NCI-H2227 (cell line): ENCODE measurements at regions not wholly inside any gene's neighbourhood (a gene's known extent, or its start where the extent isn't known, plus 50 kb on each side); places are given as distances from the start of the nearest gene placed in this dataset.

Experiments
- DNase-seq: peaks from one replicate; lab custom pipeline; 2025; ENCODE audit not compliant: unreplicated experiment; lab: John Stamatoyannopoulos, UW

DNA sequence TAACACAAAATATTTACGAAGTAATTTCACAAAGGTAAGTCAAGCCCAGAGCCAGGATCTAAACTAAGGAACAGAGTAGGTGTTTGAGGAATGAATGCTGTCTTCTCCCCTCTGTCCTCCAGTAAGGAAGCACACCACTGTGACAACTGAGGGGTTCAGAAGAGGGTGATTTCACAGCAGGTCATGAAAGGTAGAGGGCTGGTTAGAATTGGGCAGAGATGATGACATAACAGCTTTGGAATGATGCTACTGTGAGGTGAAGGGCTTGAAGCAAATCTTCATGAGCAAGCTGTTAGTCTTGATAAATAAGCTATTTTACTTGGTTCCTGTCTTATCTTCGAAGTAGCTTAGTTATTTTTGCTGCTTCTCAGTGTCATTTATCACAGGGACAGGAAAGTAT is 498.6 kb downstream of the FGF9 start:
- no peak for DNase-seq

DNA sequence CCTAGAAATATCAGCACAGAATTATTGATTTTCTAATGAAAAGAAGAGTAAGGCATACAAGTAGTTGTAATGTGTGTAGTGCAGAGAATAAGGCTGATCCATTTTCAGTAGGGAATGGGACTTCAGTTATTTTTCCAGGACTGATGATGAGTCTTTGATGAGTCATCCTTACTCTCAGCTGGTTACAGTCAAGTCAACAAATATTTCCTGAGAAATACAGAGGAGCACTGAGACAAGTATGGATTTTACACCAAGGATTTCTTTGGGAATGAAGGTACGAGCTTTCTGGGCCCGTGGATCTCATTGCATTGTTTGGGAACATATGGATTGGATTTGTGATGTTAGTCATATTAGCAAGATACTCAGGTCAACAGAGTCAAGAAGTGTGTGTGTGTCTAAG is 502.7 kb downstream of the FGF9 start:
- no peak for DNase-seq

DNA sequence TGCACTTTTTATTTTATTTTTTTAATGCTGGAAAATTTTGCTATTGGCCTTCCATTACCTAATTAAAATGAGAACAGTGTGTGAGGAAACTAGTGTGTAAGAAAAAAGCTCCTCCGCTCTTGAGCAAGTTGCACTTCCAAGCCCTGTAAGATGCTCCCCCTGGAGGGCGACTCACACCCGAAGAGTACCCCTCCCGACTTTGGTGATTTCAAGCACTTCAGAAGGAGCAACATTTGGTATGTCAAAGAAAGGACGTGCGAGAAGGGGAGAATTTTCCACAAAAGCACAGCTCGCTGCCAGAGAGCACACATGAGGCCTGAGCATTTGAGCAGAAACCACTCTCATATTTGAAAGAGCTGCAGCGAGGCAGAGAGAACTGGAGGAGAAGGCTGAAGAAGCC is 504.4 kb downstream of the FGF9 start:
- no peak for DNase-seq

DNA sequence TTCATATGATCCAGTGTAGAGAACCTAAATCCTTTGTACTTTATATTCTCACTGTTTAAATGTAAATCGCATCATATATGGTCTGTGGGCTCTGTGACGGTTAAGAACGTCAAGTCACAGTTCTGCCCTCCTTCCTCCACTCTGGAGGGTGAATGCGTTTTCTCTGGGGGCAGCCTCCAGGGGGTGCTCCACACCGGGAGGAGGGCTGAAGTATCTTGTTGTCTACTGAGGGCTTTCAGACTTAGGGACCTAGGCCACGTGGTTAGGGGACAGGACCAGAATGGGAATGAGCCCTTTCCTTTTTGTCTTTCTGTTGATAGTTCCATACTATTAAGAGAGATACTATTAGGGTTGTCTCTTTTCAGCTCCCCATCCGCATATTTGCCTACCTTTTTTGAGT is 504.9 kb downstream of the FGF9 start:
- no peak for DNase-seq

DNA sequence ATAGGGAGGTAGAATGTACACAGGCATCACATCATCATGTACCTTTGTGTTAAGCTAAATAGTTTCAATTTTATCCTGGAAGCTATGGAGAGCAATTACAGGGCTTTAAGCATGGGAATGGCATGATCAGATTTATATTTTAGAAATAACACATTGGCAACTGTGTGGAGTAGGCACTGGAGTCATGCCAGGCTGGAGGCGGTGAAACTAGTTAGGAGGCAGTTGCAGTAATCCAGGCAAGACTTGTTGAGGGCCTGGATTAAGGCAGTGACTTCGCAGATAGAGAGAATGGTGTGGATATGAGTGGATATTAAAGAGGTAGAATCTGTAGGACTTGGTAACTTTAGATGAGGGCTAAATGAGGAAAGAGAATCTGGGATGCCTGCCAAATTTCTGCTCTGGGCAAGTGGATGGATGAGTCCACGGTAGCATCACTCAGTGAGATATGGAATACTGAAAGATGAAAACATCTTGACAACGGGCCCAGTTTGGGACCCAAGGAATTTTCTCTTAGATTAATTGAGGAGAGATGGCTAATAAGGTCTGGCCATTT is 506.2 kb downstream of the FGF9 start:
- no peak for DNase-seq

DNA sequence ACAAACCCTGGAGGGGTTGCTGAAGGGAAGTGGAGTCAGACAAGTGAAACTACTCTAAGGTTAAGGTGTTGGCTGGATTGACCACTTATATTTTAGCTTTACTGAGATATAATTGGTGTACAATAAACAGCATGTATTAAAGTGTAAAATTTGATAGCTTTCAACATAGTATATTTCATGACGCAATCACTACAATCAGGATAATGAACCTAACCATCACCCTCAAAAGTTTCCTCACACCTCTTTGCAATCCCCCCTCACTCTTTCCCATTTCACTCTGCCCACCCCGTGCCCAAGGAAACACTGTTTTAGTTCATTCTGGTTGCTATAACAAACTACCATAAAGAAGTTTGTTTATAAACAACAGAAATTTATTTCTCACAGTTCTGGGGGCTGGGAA is 508.0 kb downstream of the FGF9 start:
- DNase-seq = no peak

DNA sequence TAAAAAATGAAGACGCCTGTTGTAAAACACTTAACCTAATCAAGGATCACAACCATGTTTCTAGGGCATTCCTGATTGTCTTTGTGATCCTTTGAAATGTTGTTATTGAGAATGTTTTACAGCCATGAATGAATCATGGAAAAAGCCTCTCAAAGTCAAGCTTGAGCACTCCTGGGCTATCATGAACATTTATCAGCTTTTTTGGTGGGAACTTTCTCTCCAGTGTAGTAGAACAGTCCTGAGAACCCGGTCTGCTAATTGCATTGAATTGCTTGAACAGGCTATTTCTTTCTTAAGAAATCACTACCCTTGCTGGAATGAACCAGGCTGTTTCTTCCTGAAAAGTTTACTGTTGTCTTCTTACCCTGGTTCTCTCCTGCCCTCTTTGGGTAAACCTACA is 516.5 kb downstream of the FGF9 start:
- DNase-seq = no peak

DNA sequence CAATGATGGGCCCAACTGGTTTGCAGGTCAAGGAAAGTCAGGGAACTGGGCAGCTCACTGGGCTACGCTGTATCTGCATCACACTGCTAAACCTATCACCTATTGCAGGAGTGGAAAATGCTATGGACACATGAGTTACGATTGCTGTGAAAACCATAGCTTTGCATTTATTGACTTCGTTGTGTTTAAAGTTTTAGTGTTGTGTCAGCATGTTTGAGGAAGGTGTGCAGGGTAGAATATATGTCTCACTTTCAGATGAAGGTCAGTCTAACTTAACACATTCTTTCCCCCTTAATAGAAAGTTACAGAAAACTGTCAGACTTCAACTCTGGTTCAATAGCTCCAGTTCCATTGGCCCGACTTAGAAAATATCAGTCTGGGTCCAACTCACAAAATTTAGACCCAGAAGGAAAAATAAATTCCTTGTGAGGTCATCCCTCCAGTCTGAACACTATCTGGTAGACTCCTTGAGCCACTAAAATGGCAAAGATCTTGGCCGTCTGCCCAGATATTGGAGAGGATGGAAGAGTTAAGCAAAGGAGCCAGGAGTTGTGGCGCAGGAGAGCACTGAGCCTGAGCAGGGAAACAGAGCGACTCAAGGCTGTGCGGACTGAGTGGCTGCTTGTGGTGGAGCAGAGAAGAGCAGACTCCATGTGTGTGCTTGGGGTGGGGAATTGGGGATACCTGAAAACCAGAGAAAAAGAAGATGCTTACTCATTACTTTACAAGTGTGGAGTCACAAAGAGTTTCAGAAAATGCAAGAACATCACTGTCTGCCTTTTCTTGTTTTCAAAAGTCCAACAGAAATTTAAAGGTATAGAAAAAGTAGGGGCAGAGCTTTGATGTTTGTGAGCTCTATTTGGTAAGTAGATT is 518.5 kb downstream of the FGF9 start:
- no peak for DNase-seq

DNA sequence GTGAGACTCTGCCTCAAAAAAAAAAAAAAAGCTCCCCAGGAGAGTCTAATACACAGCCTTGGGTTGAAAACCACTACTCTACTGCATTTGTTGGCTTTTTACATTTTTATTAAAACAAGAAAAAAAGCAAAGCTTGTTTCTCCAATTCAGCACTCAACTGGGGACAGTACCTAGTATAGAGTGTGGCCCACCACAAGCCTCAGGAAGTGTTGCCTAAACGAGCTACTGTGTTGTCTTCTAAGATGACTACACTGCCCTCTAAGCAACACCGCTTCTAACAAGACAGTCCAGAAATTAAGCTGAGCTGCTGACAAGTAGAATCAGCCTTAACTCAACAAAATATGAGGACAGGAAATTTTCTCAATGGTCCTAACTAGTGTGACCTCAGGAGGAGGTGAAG is 522.2 kb downstream of the FGF9 start:
- DNase-seq = no peak

DNA sequence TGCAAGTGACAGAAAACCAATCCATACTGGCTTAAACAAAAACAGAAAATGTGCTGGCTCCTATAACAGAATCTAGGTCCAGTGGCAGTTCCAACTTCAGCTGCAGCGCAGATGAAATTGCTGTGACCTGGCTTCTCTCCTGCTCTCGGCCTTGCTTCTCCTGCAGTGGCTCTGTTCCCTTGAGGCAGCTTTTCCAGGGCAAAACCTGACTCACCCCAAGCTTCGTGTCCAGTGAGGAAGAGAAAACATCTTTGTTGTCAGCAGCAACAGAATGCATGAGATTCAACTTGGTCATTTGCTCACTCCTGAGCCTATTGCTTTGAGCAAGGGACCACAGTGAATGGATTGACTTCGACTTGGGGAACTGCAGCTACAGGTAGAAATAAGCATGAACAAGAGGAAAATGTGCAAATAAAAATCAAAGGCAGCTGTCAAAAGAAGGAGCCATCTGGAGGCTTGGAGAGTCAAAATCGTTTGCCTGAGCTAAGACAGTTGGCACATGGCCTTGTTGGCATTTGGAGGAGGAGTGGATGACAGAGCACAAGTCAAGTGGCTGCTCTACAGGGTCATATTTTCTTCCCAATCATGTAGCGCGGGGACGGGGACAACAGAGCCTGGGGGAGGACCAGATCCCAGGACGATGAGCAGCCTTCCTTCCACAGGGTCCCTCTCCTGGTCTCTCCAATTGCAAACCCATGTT is 523.4 kb downstream of the FGF9 start:
- DNase-seq = no peak

DNA sequence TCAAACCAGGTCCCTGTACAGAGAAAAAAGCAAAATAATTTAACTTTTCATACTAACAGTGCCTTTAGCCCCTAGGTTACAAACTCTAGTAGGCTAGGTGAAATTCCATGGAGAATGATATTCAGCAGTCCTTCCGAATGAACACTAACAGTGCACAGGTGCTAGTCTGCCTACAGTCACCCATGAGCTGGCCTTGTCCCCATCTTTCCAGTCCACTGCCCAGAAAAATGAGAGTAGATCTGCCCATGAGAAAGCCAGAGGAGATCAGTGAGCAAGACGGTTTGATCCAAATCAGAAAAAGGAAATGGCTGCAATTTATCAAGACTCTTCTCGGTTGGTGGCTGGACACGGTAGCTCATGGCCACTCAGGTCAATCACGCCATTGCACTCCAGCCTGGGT is 524.9 kb downstream of the FGF9 start:
- no peak for DNase-seq

DNA sequence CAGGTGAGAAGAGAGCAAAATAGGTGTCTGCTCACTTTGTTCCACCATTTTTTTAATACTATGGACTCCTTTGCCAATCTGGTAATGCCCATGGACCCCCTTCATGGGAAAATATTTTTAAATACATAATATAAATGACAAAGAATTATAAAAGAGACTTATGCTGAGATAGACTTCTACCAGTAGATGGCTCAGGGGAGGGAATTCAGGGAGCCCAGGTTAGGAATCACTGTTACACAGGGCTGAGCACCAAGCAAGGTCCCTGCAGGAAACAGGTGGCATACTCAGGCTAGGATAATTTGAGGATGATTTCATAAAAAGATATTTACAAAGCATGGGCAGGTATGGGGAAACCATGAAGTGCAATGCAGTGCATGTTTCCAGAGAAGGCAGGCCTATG is 525.9 kb downstream of the FGF9 start:
- no peak for DNase-seq

DNA sequence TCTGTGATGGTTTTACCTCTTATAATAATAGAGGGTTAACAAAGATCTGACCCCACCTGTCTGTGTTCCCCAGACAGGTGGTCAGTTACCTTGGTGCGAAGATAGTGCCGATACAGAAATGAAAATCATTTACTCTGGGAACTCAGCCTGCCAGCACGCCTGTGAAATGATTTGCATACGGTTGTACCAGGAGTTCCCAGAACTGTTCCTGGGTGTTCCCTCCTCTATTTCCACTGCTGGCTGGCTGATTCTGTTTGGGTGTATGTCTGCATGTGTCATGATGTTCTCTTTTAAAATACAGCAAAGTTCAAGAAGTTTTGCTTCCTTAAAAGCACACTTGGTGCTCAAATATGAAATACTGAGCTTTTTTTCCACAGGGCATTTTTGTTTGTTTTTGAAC is 527.1 kb downstream of the FGF9 start:
- no peak for DNase-seq

DNA sequence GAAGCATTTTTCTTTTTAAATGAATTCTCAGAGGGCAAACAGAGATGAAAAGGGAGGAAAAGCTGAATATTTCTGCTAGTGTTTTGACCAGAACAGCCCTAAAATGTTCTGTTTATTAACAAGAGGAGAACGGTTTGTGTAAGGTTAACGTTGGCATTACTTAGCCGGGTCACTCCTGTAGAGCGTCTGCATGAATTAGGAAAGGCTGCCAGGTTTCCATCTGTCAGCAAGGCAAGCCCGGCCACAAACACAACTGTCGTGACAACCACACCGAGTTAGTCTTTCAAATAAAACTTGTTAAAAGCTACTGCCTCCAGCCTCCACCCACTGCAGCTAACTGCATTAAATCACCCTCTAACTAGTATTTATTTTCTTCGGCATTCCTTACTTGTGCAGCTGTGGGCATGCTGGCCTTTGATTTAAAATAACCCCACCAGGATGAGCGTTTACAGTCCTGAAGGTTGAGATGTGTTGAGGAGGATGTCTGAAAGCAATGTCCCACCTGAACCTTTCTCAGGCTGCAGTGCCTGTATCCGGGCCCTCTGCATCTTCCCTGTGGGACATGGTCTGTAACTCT is 527.9 kb downstream of the FGF9 start:
- DNase-seq = no peak

DNA sequence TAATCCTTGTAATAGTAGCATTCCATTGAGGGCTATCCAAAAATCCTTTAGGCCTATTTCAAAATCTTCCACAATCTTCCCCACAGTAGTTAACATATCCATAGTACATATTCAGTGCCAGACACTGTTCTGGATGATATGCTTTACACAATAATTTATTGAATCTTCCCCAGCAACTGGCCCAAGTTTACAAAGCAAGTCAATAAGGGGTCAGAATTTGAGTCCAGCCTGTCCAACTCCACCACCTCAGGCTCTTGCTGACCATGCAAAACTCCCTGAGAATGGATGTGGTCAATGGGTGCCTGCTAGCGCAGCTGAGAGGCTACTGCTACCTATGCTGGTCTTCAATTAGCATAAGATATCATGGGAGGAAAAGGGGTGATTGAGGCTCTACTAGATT is 529.6 kb downstream of the FGF9 start:
- DNase-seq = no peak

DNA sequence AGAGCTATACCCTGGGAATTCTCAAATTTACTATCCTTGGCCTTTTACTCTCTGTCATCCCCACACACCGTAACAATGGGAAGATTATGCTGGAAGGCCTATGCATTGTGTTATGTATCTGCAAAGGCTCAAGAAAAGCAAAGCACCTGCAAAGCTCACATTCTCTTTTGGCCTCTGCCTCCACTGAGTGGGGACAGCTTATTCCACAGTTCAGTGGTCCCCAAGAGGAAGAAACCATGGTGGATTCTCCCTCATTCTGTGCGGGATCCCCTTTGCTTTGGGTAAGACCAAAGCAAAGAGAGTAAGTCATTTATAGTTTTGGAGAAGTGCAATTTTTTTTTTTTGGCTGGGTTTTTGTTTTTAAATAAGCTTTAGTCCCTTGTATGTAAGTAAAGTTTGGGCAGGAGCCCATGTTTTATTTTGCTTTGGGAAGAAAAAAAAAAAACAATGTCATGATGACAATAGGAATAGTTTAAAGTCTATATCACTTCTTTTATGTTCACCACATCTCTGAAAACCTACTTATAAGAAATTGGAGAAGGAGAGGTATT is 530.6 kb downstream of the FGF9 start:
- DNase-seq = no peak

DNA sequence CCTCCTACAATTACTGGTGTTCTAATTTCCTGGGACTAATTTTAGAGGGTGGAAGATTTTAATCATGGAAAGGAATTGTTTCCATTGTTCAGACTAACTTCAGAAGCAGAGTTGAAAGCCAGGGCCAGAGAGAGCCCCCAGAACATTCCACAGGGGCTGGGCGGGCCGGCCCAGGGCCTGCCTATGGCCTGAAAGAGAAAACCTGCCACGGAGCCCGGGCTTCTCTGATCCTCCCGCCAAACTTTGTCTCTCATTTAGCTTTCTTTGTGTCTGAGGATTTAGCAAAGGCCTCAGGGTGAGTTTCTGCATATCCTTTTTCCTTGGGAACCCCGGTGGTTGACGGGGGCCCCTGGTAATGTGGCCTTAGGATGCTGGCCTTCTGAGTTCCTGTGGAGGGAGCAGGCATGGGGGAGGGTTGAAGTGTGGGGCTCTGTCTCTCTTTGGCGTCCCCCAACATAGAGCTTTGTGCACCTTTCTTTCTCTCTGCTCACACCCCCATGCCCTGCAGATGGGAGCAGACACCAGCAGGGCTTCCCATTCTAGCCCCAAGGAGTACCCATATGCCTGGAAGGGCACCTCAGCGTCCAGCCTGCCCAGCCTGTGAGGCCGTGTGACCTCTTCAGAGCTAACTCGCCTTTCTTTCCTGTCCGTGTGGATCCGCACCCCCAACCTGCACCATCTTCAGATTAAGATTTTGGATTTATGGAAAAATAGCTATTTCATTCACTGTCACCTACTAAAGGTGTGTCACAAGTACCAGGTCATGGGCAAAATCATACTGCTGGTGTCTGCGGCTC is 539.5 kb downstream of the FGF9 start:
- no peak for DNase-seq

DNA sequence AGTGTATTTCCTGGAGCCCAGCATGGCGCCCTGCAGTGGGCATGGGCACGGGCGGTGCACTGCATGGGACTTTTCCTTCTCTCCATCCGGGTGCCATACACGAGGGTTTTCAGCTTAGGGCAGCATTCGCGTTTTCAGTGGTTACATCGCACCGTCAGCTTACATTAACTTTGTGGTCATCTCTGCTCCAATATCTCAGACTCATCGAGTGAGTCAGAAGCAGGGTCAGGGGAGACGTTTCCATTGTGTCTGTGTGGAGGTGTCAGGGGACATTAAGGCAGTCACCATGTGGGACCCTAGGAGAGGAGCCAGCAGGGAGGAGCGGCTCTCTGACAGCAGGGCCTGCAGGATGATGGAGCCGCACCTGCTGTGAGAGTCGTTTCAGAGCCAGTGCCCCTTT is 541.0 kb downstream of the FGF9 start:
- no peak for DNase-seq

DNA sequence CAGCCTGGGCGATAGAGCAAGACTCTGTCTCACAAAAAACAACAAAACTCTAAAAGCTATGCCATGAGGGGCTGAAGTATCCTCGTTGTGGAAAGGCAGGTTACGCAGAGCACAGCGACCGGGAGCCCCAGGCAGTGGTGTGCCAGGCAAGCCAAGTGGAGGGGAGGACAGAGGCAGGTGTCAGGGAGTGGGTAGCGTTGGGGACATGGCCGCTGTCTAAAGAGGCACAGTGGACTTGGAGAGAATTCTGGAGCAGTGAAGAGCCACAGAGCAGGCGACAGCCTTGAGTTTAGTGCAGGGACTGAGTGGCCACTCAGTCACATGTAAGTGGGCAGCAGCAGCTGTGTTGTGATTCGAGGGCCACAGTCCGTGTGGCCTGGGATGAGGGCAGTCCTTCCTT is 541.7 kb downstream of the FGF9 start:
- no peak for DNase-seq

DNA sequence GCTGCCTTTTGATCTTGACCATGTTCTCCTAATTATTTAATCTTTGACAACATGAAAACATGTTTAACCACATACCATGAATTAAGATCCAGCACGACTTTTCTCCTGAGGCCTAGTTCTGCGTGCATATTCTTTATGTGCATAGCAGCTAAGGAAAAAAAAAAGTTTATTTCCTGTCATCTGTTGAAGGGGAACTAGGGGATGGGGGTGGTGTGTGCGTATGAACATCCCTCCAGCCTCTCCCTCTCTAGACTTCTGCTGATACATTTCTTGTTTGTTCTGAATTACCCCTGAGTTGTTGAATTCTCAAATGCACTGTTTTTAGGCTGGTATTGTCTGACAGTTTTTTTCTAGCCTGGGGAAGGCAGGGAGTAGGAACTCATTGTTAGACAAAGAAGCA is 543.3 kb downstream of the FGF9 start:
- DNase-seq = no peak

DNA sequence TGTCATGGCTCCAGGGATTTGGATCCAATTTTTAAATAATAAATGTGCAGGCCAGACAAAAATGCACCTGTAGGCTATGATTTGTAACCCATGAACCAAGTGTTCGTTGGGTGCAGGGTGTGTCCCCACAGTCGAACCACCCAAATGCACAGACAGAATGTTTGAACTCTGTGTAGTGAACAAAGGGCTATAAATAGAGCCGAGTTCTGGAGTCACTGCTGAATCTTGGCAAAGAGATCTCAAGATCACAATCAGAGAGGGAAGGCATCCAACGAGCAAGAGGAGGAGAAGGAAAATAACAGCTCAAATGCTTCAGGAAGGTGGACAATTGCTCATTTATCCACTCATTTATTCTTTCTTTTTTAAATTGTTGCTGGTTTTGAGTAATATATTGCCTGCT is 547.9 kb downstream of the FGF9 start:
- no peak for DNase-seq
